ENCODE measurements at regions not wholly inside any gene's neighbourhood (a gene's known extent, or its start where the extent isn't known, plus 50 kb on each side); places are given as distances from the start of the nearest gene placed in this dataset.
A peak's percentile ranks its signal among the peaks of the same experiment; 100 is the strongest.

DNA sequence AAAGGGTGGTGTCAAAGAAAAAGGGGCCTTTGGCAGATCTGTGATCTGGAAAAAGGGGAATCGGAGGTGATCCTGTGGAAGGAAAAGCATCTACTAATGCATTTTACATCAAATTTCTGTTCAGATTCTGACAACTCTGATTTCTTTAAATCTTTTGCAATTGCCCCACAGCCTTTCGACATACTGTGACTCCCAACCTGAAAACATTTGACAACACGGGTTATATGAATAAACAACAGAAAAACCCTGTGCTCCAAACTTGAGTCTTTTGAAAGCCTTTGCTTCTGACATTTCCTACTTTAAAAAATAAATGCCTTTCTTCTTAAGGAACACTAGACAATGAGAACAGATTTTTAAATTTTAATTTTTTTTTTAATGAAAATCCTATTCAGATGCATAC lies 231.9 kb upstream of the HMGA2 start:
- no peak overlapping the region for H2AFZ ChIP-seq (ENCODE audit: low read length)
- H3K36me3 ChIP-seq (ENCODE audit: low read depth, low read length) = no peaks in the 10 kb centered on the region
- H3K4me3 ChIP-seq (ENCODE audit: low read length) = no peak overlapping the region
- intact Hi-C loops (cut with micrococcal nuclease) = no loop called here
- CTCF ChIA-PET = no interaction called here
- no peaks in the 10 kb centered on the region for H3K79me2 ChIP-seq (ENCODE audit: low read length)
- DNase-seq (no peak), ATAC-seq (no peak)
- H3K4me2 ChIP-seq (ENCODE audit: low read length) = no peak overlapping the region
- H3K27ac ChIP-seq (ENCODE audit: low read length) = no peak overlapping the region
- POLR2A ChIA-PET (ENCODE audit: unreplicated experiment) = no interaction called here
- no peaks in the 10 kb centered on the region for H3K27me3 ChIP-seq (ENCODE audit: low read length)
- BruUV-seq (replicated peaks) = no TSS peak
- no peaks in the 10 kb centered on the region for H3F3A ChIP-seq (ENCODE audit: low read length, unreplicated experiment)
- peaks cover 43% of the 10 kb centered on the region for H3K4me1 ChIP-seq (ENCODE audit: insufficient read depth, low read length)
- no peaks in the 10 kb centered on the region for H3K9me3 ChIP-seq (ENCODE audit: low read length)
- H3K9ac ChIP-seq (ENCODE audit: low read length) = no peak overlapping the region
- TF ChIP-seq, protein P1, sequence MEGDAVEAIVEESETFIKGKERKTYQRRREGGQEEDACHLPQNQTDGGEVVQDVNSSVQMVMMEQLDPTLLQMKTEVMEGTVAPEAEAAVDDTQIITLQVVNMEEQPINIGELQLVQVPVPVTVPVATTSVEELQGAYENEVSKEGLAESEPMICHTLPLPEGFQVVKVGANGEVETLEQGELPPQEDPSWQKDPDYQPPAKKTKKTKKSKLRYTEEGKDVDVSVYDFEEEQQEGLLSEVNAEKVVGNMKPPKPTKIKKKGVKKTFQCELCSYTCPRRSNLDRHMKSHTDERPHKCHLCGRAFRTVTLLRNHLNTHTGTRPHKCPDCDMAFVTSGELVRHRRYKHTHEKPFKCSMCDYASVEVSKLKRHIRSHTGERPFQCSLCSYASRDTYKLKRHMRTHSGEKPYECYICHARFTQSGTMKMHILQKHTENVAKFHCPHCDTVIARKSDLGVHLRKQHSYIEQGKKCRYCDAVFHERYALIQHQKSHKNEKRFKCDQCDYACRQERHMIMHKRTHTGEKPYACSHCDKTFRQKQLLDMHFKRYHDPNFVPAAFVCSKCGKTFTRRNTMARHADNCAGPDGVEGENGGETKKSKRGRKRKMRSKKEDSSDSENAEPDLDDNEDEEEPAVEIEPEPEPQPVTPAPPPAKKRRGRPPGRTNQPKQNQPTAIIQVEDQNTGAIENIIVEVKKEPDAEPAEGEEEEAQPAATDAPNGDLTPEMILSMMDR (conservative IDR thresholded peaks at IDR 0.05; ENCODE audit: low read depth, low read length) = no peak
- TF ChIP-seq EZH2phosphoT487 (IDR thresholded peaks at IDR 0.05; ENCODE audit: borderline replicate concordance, low read length) (no peak), EZH2 (IDR thresholded peaks at IDR 0.05; ENCODE audit: low read length, unreplicated experiment) (no peak)
- H4K20me1 ChIP-seq (ENCODE audit: low read length) = no peaks in the 10 kb centered on the region
- no peaks in the 10 kb centered on the region for H3K9me2 ChIP-seq (replicated peaks; ENCODE audit: low read length)

DNA sequence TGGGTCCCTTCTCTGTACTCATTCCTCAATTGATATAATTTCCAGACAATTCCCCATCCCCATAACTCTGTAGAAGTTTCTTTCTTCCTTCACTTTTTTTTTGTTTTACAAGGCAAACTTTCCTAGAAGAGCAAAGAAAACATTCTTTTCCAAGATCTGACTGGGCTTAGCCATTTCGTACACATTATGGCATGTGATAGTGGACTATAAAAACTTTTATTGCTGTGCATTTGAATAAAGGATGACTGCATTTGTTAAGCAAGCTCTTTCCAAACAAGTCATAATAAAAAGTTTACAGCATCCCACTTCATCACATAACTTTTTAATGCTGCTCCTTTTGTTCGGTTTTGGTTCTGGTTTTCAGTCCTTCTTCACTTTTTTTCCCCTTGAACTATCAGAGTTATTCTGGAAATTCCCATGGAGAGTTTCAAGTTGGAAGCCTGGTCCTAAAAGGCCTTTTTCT lies 231.0 kb upstream of the HMGA2 start:
- H2AFZ ChIP-seq (ENCODE audit: low read length) = no peak overlapping the region
- no TSS peak for BruUV-seq (replicated peaks)
- TF ChIP-seq EZH2phosphoT487 (IDR thresholded peaks at IDR 0.05; ENCODE audit: borderline replicate concordance, low read length) (no peak), EZH2 (IDR thresholded peaks at IDR 0.05; ENCODE audit: low read length, unreplicated experiment) (no peak)
- TF ChIP-seq, protein P1 (conservative IDR thresholded peaks at IDR 0.05; ENCODE audit: low read depth, low read length) = no peak
- H3K79me2 ChIP-seq (ENCODE audit: low read length) = no peaks in the 10 kb centered on the region
- peak overlapping the region; percentile 34 for H3K27ac ChIP-seq (ENCODE audit: low read length)
- H3K9me3 ChIP-seq (ENCODE audit: low read length) = no peaks in the 10 kb centered on the region
- no peaks in the 10 kb centered on the region for H3K27me3 ChIP-seq (ENCODE audit: low read length)
- intact Hi-C loops (cut with micrococcal nuclease) = no loop called here
- DNase-seq (peak; percentile 80), ATAC-seq (peak; percentile 61)
- H3K4me1 ChIP-seq (ENCODE audit: insufficient read depth, low read length) = peaks cover 51% of the 10 kb centered on the region
- H3K4me2 ChIP-seq (ENCODE audit: low read length) = peak overlapping the region; percentile 24; the same call in 1 of the 2 replicates
- no peak overlapping the region for H3K9ac ChIP-seq (ENCODE audit: low read length)
- H3F3A ChIP-seq (ENCODE audit: low read length, unreplicated experiment) = no peaks in the 10 kb centered on the region
- ChIA-PET CTCF (interaction anchor here (0.5 to 1.0 kb wide), 3 partner anchors 9 to 81 kb away, joined by 3 to 6 read pairs (median 4); no protein-coding TSS in a partner anchor), POLR2A (ENCODE audit: unreplicated experiment) (interaction anchor here (0.6 kb wide), 1 partner anchor 16 kb away, joined by 4 read pairs; no protein-coding TSS in a partner anchor)
- no peaks in the 10 kb centered on the region for H3K9me2 ChIP-seq (replicated peaks; ENCODE audit: low read length)
- H3K36me3 ChIP-seq (ENCODE audit: low read depth, low read length) = no peaks in the 10 kb centered on the region
- no peaks in the 10 kb centered on the region for H4K20me1 ChIP-seq (ENCODE audit: low read length)
- H3K4me3 ChIP-seq (ENCODE audit: low read length) = no peak overlapping the region

DNA sequence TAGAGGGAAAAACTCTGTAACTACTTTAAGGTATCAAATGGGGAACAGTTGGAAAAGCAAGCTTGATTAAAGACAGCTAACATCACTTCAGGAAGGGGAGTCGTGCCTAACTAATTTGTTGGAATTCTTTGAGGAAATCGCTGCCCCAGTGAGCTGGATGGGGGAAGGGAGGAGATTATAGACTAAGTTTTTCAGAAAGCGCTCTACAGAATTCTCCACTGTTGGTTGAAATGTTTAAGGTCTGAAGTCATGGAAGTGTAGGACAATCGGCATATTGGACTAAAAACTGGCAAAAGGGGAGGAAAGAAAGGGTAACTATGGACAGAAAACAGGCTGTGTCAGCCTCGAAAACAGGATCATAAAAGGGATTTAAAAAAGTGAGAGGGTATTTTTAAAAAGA lies 229.9 kb upstream of the HMGA2 start:
- intact Hi-C loops (cut with micrococcal nuclease) = no loop called here
- H3K79me2 ChIP-seq (ENCODE audit: low read length) = no peaks in the 10 kb centered on the region
- ChIA-PET CTCF (interaction anchor here (1.1 kb wide), 1 partner anchor 37 kb away, joined by 3 read pairs; no protein-coding TSS in a partner anchor), POLR2A (ENCODE audit: unreplicated experiment) (interaction anchor here (0.6 kb wide), 1 partner anchor 8 kb away, joined by 7 read pairs; no protein-coding TSS in a partner anchor)
- DNase-seq = no peak
- no TSS peak for BruUV-seq (replicated peaks)
- TF ChIP-seq, protein P1 (conservative IDR thresholded peaks at IDR 0.05; ENCODE audit: low read depth, low read length) = no peak
- TF ChIP-seq EZH2 (IDR thresholded peaks at IDR 0.05; ENCODE audit: low read length, unreplicated experiment) (no peak), EZH2phosphoT487 (IDR thresholded peaks at IDR 0.05; ENCODE audit: borderline replicate concordance, low read length) (no peak)
- peaks cover 52% of the 10 kb centered on the region for H3K4me1 ChIP-seq (ENCODE audit: insufficient read depth, low read length)
- no peaks in the 10 kb centered on the region for H4K20me1 ChIP-seq (ENCODE audit: low read length)
- H2AFZ ChIP-seq (ENCODE audit: low read length) = no peak overlapping the region
- no peaks in the 10 kb centered on the region for H3K27me3 ChIP-seq (ENCODE audit: low read length)
- H3K4me3 ChIP-seq (ENCODE audit: low read length) = no peak overlapping the region
- H3K9ac ChIP-seq (ENCODE audit: low read length) = no peak overlapping the region
- no peaks in the 10 kb centered on the region for H3F3A ChIP-seq (ENCODE audit: low read length, unreplicated experiment)
- no peaks in the 10 kb centered on the region for H3K9me3 ChIP-seq (ENCODE audit: low read length)
- no peaks in the 10 kb centered on the region for H3K9me2 ChIP-seq (replicated peaks; ENCODE audit: low read length)
- H3K4me2 ChIP-seq (ENCODE audit: low read length) = no peak overlapping the region
- no peaks in the 10 kb centered on the region for H3K36me3 ChIP-seq (ENCODE audit: low read depth, low read length)
- no peak overlapping the region for H3K27ac ChIP-seq (ENCODE audit: low read length)
- ATAC-seq = no peak
